SK-N-SH (cell line): ENCODE measurements at regions not wholly inside any gene's neighbourhood (a gene's known extent, or its start where the extent isn't known, plus 50 kb on each side); places are given as distances from the start of the nearest gene placed in this dataset.

ENCODE experiments used
- CTCF ChIA-PET: fragments of 300-600, 350-600 bp; formaldehyde crosslinking; extraction: SDS; loops from one replicate; lab custom pipeline; 2021; lab: Yijun Ruan, JAX
- POLR2A ChIA-PET: fragments of 350-600 bp; sonication (Branson Sonifier 250); formaldehyde crosslinking; extraction: SDS; loops from one replicate; lab custom pipeline; 2020; ENCODE audit warnings: antibody characterized with exemption, inconsistent platforms; lab: Yijun Ruan, JAX
- DNase-seq: peaks from one replicate; pipeline ENCODE4 v3.0.0; 2012
- H2AFZ ChIP-seq: fragments of 200-600 bp; sonication (generic); 2 replicates; pipeline ENCODE4 v1.8.1; 2016; ENCODE audit warnings: antibody characterized with exemption, mild to moderate bottlenecking, low read depth
- H3F3A ChIP-seq: fragments of 200-600 bp; sonication (generic); replicated peaks from 2 replicates; pipeline ENCODE3; 2016; ENCODE audit warnings: antibody characterized with exemption, mild to moderate bottlenecking; ENCODE audit not compliant: insufficient read depth
- H3K27ac ChIP-seq, 2 experiments: fragments of 200-500 bp in 1 of 2; fragments of 200-600 bp in 1 of 2; sonication (Bioruptor generic) in 1 of 2; sonication (generic), shearing (Covaris generic) in 1 of 2; 2 replicates each; pipeline versions ENCODE4 v1.5.1 to v1.6.1; 2014 to 2016; ENCODE audit warnings: low read depth in 2 of 2, inconsistent platforms in 1 of 2, low read length in 1 of 2, mild to moderate bottlenecking in 1 of 2, mixed read lengths in 1 of 2
- H3K27me3 ChIP-seq: fragments of 200-600 bp; sonication (generic), shearing (Covaris generic); 2 replicates; pipeline ENCODE4 v1.6.1; 2016; ENCODE audit warnings: mixed run types; ENCODE audit not compliant: insufficient read depth
- H3K36me3 ChIP-seq, 2 experiments: fragments of 200-500 bp in 1 of 2; fragments of 200-600 bp in 1 of 2; sonication (Bioruptor generic) in 1 of 2; sonication (generic) in 1 of 2; replicated peaks in 1 of 2; 2 replicates each; pipeline versions ENCODE3 to v1.5.1; 2014 to 2016; ENCODE audit warnings: low read length in 1 of 2, mild to moderate bottlenecking in 1 of 2; ENCODE audit not compliant: insufficient read depth in 2 of 2, control insufficient read depth in 1 of 2
- H3K4me1 ChIP-seq, 2 experiments: fragments of 200-500 bp in 1 of 2; fragments of 200-600 bp in 1 of 2; sonication (Bioruptor generic) in 1 of 2; sonication (generic), shearing (Covaris generic) in 1 of 2; 2 replicates each; pipeline versions ENCODE4 v1.5.1 to v1.6.1; 2014 to 2016; ENCODE audit warnings: low read depth in 1 of 2, low read length in 1 of 2, mixed run types in 1 of 2; ENCODE audit not compliant: insufficient read depth in 2 of 2, control insufficient read depth in 1 of 2
- H3K4me2 ChIP-seq: fragments of 200-600 bp; sonication (generic), shearing (Covaris generic); 2 replicates; pipeline ENCODE4 v1.6.1; 2017; ENCODE audit warnings: mixed run types
- H3K4me3 ChIP-seq, 2 experiments: fragments of 200-500 bp in 1 of 2; fragments of 200-600 bp in 1 of 2; sonication (Bioruptor generic) in 1 of 2; sonication (generic), shearing (Covaris generic) in 1 of 2; 2 replicates each; pipeline versions ENCODE4 v1.5.1 to v1.8.1; 2014 to 2016; ENCODE audit warnings: low read depth in 2 of 2, inconsistent platforms in 1 of 2, low read length in 1 of 2, mild to moderate bottlenecking in 1 of 2, mixed read lengths in 1 of 2, moderate library complexity in 1 of 2
- H3K79me2 ChIP-seq: fragments of 200-600 bp; sonication (generic); 2 replicates; pipeline ENCODE4 v1.8.1; 2017; ENCODE audit warnings: mild to moderate bottlenecking; ENCODE audit not compliant: insufficient read depth
- H3K9ac ChIP-seq: fragments of 200-600 bp; sonication (generic); 2 replicates; pipeline ENCODE4 v1.6.1; 2017; ENCODE audit warnings: mixed run types
- H3K9me2 ChIP-seq: fragments of 200-600 bp; sonication (generic); 2 replicates; pipeline ENCODE4 v1.6.1; 2017; ENCODE audit warnings: mixed run types
- H3K9me3 ChIP-seq: fragments of 200-600 bp; sonication (generic); 2 replicates; pipeline ENCODE4 v1.6.1; 2017; ENCODE audit warnings: mixed run types, mild to moderate bottlenecking, moderate library complexity
- H4K20me1 ChIP-seq: fragments of 200-600 bp; sonication (generic); 2 replicates; pipeline ENCODE4 v1.6.1; 2017; ENCODE audit warnings: mild to moderate bottlenecking, mixed run types; ENCODE audit not compliant: insufficient read depth
- CHD2 ChIP-seq: fragments of 150-350 bp; IDR thresholded peaks from 2 replicates; pipeline ENCODE4 v1.6.1; 2018; ENCODE audit warnings: low read length; ENCODE audit not compliant: partially characterized antibody
- ELF1 ChIP-seq: IDR thresholded peaks from 2 replicates; pipeline ENCODE4 v1.4.0; 2012
- EP300 ChIP-seq, 2 experiments: IDR thresholded peaks; 2 replicates each; pipeline versions ENCODE4 v1.4.0 to v1.6.1; 2012; ENCODE audit warnings: borderline replicate concordance in 1 of 2, low read depth in 1 of 2, low read length in 1 of 2
- FOSL2 ChIP-seq: IDR thresholded peaks from 2 replicates; pipeline ENCODE4 v1.4.0; 2012; ENCODE audit warnings: low read depth, mild to moderate bottlenecking, moderate library complexity, borderline replicate concordance
- FOXJ3 ChIP-seq: sonication (generic); formaldehyde crosslinking; IDR thresholded peaks from 2 replicates; pipeline ENCODE4 v1.5.1; 2020; ENCODE audit warnings: mild to moderate bottlenecking, missing genetic modification reagents
- FOXM1 ChIP-seq: IDR thresholded peaks from 2 replicates; pipeline ENCODE4 v1.4.0; 2012; ENCODE audit warnings: low read depth, mild to moderate bottlenecking
- IRF3 ChIP-seq: fragments of 150-350 bp; IDR thresholded peaks from 2 replicates; pipeline ENCODE4 v1.6.1; 2016; ENCODE audit warnings: mild to moderate bottlenecking, low read depth, low read length
- JUND ChIP-seq: IDR thresholded peaks from 2 replicates; pipeline ENCODE4 v1.4.0; 2012
- MAX ChIP-seq: IDR thresholded peaks from 2 replicates; pipeline ENCODE4 v1.4.0; 2012; ENCODE audit warnings: low read depth
- MEF2A ChIP-seq: IDR thresholded peaks from 2 replicates; pipeline ENCODE4 v1.4.0; 2012; ENCODE audit warnings: low read depth, borderline replicate concordance
- NFIC ChIP-seq: IDR thresholded peaks from 2 replicates; pipeline ENCODE4 v1.4.0; 2012; ENCODE audit warnings: borderline replicate concordance
- PBX3 ChIP-seq: IDR thresholded peaks from 2 replicates; pipeline ENCODE4; 2012
- RAD21 ChIP-seq: IDR thresholded peaks from 2 replicates; pipeline ENCODE4 v1.6.1; 2012; ENCODE audit warnings: mild to moderate bottlenecking, low read length
- RCOR1 ChIP-seq: fragments of 150-350 bp; IDR thresholded peaks from 2 replicates; pipeline ENCODE4 v1.6.1; 2017; ENCODE audit warnings: antibody characterized with exemption, low read length
- TEAD4 ChIP-seq: IDR thresholded peaks from 2 replicates; pipeline ENCODE4 v1.4.0; 2012; ENCODE audit warnings: mild to moderate bottlenecking, borderline replicate concordance; ENCODE audit not compliant: insufficient read depth
- ZBTB33 ChIP-seq: IDR thresholded peaks from 2 replicates; pipeline ENCODE4 v1.4.0; 2012; ENCODE audit warnings: low read depth, borderline replicate concordance
- WGBS: methylation state at CpG from one replicate; pipeline ENCODE4 v1.1.6; 2017; ENCODE audit warnings: low lambda C conversion rate; 5-methylcytosine and 5-hydroxymethylcytosine counted together

GRCh38 chr3:178405531-178405930 lies 130.7 kb upstream of the KCNMB2 start:
- 57% methylated on average over 2 of the region's 2 CpGs for WGBS
- DNase-seq = no peak
- TF ChIP-seq FOXJ3 (CRISPR knock-in tag) (no peak), MAX (no peak), FOXM1 (no peak), CHD2 (no peak), MEF2A (no peak), ZBTB33 (no peak), RCOR1 (no peak), FOSL2 (no peak), TEAD4 (no peak)

GRCh38 chr3:178406206-178406605 lies 130.0 kb upstream of the KCNMB2 start:
- no peaks in the 10 kb centered on the region for H3F3A ChIP-seq
- H3K36me3 ChIP-seq = no peaks in the 10 kb centered on the region
- H3K4me1 ChIP-seq = no peaks in the 10 kb centered on the region
- no peaks in the 10 kb centered on the region for H3K9me3 ChIP-seq
- H3K9ac ChIP-seq = no peak overlapping the region
- TF ChIP-seq JUND (no peak), ELF1 (no peak), RCOR1 (no peak), NFIC (no peak), FOXJ3 (CRISPR knock-in tag) (no peak), IRF3 (no peak), EP300 (IDR thresholded peaks at IDR 0.05; ENCODE audit: borderline replicate concordance in 1 of 2, low read depth in 1 of 2, low read length in 1 of 2) (no peak), RAD21 (no peak), PBX3 (no peak)
- CTCF ChIA-PET = interaction anchor here (1.5 to 2.4 kb wide), 2 partner anchors 10 to 21 kb away, joined by 3 to 10 read pairs; no protein-coding TSS in a partner anchor
- no peaks in the 10 kb centered on the region for H3K79me2 ChIP-seq
- H3K27me3 ChIP-seq = no peaks in the 10 kb centered on the region
- H3K4me3 ChIP-seq = no peak overlapping the region
- H4K20me1 ChIP-seq = no peaks in the 10 kb centered on the region
- 48% methylated on average over 3 of the region's 3 CpGs for WGBS
- POLR2A ChIA-PET = no interaction called here
- no peaks in the 10 kb centered on the region for H3K9me2 ChIP-seq
- H2AFZ ChIP-seq = no peak overlapping the region
- H3K4me2 ChIP-seq = no peak overlapping the region
- H3K27ac ChIP-seq = no peak overlapping the region
- DNase-seq = no peak

More at GRCh38 chr3:178405531-178405930, 130.7 kb upstream of the KCNMB2 start:
- Histone ChIP-seq H3K27me3 (no peaks in the 10 kb centered on the region), H3K4me3 (no peak overlapping the region), H3K9me3 (no peaks in the 10 kb centered on the region), H2AFZ (no peak overlapping the region), H3K4me1 (no peaks in the 10 kb centered on the region), H3K9ac (no peak overlapping the region), H3K4me2 (no peak overlapping the region), H3K9me2 (no peaks in the 10 kb centered on the region), H3K79me2 (no peaks in the 10 kb centered on the region), H3K36me3 (no peaks in the 10 kb centered on the region), H4K20me1 (no peaks in the 10 kb centered on the region), H3F3A (no peaks in the 10 kb centered on the region), H3K27ac (no peak overlapping the region)
- POLR2A ChIA-PET = no interaction called here
- CTCF ChIA-PET = interaction anchor here (1.5 to 2.4 kb wide), 2 partner anchors 9 to 20 kb away, joined by 3 to 10 read pairs; no protein-coding TSS in a partner anchor
